ENCODE measurements at regions not wholly inside any gene's neighbourhood (a gene's known extent, or its start where the extent isn't known, plus 50 kb on each side); places are given as distances from the start of the nearest gene placed in this dataset.

DNA sequence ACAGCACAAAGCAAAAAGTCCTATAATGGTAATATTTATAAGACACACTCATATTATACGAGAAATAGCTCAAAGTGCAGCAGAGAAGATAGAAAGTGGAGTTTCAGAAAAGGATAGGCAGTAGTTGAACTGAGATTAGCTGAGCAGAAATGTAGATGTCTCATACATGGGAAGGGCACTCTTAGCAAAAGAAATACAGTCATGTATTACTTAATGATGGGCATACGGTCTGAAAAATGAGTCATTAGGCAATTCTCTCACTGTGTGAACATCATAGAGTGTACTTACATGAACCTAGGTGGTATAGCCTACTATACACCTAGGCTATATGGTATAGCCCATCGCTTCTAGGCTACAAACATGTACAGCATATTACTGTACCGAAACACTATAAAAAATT is 671.3 kb downstream of the RPS29 start:
- in situ Hi-C loops (cut with HindIII; ENCODE audit: low pct_unique_long_range_greater_than_20kb, low sequenced_read_pairs), result no loop called here
- DNase-seq (ENCODE audit: low read depth, low spot score), result no peak

DNA sequence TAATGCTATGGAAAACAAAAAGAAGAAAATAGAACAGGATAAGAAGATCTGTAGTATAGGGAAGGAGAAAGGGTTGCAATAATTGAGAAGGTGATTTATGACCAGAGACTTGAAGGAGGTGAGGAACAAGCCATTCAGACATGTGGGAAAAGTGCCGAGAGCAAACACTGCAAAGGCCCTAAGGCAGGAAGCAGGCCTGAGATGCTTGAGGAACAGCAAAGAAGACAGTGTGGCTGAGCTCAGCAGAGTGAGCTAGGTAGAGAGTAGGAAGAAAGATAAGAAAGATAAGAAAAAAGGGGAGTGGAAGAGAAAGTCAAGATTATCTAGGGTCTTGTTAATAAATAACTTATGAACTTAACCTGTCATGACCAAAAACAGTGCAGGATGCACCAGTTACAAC is 671.8 kb downstream of the RPS29 start:
- DNase-seq (ENCODE audit: low read depth, low spot score), result no peak
- in situ Hi-C loops (cut with HindIII; ENCODE audit: low pct_unique_long_range_greater_than_20kb, low sequenced_read_pairs), result no loop called here

DNA sequence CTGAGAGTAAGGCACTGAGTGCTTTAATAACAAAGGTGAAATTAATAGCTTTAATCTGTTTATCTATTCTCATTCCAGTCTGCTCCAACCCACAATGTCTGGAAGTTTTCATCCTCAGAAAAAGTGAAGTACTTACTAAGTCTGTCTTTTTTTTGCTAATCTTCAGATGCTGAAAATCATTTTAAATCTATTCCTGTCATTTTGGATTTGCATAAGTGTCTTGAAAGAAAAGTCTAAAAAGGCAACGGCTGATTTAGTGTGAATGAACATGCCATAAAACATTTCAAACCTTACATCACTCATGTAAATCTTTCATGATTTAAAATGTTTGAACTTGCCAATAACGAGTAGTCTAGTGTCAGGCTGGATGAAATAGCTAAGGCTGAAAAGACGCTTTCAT is 685.6 kb downstream of the RPS29 start:
- no peak for DNase-seq (ENCODE audit: low read depth, low spot score)
- in situ Hi-C loops (cut with HindIII; ENCODE audit: low pct_unique_long_range_greater_than_20kb, low sequenced_read_pairs), result no loop called here

DNA sequence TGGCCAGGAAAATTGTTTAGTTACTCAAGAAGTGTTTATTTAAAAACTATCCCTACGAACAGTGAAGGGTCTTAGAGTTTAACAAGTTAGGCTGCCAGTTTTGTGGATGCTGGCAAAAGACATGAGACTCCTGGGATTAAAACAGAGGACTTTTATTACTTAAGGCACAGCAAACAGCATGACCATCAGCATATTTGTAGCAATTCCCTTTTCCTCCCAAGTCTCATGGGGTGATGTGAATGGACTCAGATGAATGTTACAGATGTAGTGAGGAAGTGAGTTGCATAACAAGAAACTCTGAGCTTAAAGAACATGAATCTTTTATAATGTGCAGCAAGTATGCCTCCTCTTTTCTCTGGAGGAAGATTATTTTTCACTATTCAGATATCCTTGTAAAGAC is 695.8 kb downstream of the RPS29 start:
- in situ Hi-C loops (cut with HindIII; ENCODE audit: low pct_unique_long_range_greater_than_20kb, low sequenced_read_pairs), result no loop called here
- no peak for DNase-seq (ENCODE audit: low read depth, low spot score)

DNA sequence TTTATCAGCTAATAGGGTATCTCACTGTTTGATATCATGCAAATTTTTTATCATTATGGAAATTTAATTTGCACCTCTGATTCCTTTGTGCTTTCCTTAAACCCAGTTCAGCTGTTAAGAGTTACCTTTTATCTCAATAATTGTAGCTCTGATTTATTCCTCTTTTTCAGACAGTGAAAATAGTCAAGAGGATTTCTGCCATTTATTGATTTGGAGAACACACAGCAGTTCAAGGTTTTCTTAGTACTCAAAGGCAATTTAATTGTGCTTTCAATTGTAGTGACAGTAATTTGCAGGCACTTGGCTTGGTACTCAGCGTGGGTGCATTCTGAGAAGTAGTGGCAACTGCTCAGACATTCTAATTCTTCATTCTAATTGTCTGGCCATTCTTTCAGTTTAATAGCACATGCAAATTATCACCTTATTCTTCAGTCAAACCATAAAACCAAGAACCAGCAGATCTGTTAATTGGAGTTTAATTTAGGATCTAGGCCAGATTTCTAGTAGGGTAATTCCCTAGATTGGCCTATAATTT is 709.3 kb downstream of the RPS29 start:
- in situ Hi-C loops (cut with HindIII; ENCODE audit: low pct_unique_long_range_greater_than_20kb, low sequenced_read_pairs), result no loop called here
- no peak for DNase-seq (ENCODE audit: low read depth, low spot score)

DNA sequence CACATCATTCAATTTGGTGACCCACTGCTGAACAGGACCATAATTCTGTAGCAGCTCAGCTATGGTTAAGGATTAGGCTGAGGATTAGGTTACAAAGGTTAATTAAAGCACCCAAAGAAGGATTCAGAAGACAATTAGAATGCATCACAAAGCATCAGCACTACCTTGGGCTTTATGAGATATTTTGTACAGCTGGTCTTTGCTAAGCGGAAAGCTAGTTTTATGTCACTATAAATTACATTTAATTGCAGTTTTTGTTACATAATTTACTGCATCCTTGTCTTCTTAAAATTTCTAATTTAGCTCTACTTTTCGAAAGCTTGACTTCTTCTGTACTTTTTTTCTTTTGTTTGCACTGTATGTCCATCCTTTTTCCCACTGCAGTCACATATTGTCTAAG is 711.5 kb downstream of the RPS29 start:
- in situ Hi-C loops (cut with HindIII; ENCODE audit: low pct_unique_long_range_greater_than_20kb, low sequenced_read_pairs), result no loop called here
- no peak for DNase-seq (ENCODE audit: low read depth, low spot score)

DNA sequence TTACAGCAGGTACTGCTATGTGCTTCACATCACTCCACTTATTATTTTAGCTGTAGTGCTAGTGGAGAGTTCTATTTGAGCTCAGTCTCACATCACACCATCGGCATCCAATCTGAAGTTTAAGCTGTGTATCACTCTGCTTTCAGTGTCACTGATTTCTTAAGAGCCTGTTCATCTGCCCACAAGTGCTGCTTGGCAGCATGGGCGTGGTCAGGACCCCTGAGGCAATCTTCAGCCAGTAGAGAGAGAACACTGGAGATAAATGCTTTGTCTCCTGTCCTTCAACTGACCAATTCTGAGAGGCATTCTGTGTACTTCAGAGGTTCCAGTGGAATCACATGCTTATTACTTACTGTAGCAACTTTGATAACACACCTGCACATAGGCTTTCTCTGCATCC is 728.8 kb downstream of the RPS29 start:
- DNase-seq (ENCODE audit: low read depth, low spot score), result no peak
- in situ Hi-C loops (cut with HindIII; ENCODE audit: low pct_unique_long_range_greater_than_20kb, low sequenced_read_pairs), result no loop called here

DNA sequence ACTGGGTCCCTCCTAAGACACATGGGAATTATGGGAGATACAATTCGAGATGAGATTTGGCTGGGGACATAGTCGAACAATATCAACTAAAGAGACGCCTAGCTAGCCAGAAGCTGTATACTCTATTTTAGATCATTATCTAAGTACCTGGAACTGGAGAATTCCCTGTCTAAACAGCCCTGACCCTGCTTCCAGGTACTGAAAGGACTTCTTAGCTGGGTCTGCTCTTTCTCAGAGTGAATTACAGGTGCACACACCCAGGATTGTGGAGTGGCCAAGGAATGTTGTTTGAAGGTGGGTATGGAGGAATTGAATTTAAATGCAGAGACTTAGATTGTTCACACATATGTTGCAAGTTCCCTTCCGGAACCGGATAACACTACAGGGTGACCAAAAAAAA is 733.0 kb downstream of the RPS29 start:
- no peak for DNase-seq (ENCODE audit: low read depth, low spot score)
- in situ Hi-C loops (cut with HindIII; ENCODE audit: low pct_unique_long_range_greater_than_20kb, low sequenced_read_pairs), result no loop called here

DNA sequence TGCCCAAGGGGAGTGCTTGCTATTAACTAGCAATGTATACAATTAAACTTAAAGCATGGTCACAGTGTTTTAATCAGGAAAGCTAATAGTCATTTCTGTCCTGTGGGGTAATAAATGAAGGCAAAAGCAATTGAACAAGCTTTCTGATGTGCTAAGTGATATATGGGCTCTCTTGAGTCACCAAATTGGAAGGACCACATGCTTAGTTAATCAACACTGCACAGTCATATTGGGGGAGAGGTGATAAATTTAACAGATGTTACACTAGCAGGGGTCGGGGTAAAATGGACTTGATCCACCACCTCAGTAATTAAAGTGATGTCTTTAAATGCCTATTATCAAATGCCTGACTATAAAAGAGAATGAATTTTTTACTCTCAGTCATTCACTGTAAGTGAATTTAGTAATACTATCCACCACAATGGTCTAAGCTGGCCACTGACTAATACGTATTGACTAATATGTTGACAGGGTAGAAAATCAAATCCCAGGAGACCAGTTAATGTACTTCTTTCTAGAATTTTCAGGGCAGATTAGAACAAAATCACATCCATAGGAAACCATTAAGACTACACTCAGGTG is 736.3 kb downstream of the RPS29 start:
- no peak for DNase-seq (ENCODE audit: low read depth, low spot score)
- in situ Hi-C loops (cut with HindIII; ENCODE audit: low pct_unique_long_range_greater_than_20kb, low sequenced_read_pairs), result no loop called here

DNA sequence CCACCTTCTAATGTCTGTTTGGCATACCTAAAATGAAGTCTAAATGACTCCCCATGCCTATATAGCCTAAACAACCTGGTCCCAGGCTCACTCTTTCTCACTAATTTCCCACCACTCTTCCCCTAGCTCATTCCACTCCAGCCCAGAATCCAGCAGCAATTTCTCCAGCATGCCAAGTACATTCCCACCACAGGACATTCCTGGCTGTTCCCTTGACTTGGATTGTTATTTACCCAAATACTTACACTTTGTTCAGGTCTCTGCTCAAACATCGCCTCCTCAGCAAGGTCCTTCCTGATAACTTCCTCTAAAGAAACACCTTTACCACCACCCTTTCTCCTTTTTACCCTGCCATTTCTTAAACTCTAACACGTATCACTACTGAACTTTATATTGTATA is 743.4 kb downstream of the RPS29 start:
- DNase-seq (ENCODE audit: low read depth, low spot score), result no peak
- in situ Hi-C loops (cut with HindIII; ENCODE audit: low pct_unique_long_range_greater_than_20kb, low sequenced_read_pairs), result no loop called here

DNA sequence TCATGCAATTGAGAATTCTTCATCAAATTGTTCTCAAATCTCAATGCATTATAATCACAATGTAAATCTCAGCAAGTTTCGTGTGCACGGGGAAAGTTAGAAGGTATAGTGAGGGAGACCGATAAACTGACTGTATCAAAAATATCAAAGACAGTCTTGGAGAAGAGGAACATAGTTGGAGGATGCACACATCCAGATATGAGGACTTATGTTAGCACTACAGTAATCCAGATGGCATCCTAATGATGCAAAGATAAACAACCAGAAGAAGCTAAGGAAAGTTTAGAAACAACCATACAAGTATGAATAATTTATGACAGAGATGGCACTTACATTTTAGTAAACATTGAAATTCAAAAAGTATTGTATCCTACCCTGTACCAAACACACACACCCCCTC is 760.1 kb downstream of the RPS29 start:
- in situ Hi-C loops (cut with HindIII; ENCODE audit: low pct_unique_long_range_greater_than_20kb, low sequenced_read_pairs), result no loop called here
- no peak for DNase-seq (ENCODE audit: low read depth, low spot score)

DNA sequence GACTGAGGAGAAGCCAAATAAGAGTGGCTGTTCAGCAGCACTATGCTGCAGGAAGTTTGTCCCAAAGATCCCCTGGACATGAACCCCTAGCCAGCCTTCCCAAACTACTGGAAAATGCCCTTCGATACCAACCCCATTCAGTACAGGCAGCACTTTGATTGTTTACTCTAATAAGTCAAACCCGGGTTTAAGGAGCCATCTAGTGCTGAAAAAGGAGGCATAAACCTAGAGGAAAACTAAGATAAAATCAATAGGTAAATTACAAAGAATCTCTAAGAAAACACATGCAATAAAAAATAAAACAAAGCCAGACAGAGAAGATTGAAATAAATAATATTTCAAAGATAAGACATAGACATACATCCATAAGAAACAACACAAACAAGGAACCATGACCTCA is 771.6 kb downstream of the RPS29 start:
- DNase-seq (ENCODE audit: low read depth, low spot score), result no peak
- in situ Hi-C loops (cut with HindIII; ENCODE audit: low pct_unique_long_range_greater_than_20kb, low sequenced_read_pairs), result no loop called here

DNA sequence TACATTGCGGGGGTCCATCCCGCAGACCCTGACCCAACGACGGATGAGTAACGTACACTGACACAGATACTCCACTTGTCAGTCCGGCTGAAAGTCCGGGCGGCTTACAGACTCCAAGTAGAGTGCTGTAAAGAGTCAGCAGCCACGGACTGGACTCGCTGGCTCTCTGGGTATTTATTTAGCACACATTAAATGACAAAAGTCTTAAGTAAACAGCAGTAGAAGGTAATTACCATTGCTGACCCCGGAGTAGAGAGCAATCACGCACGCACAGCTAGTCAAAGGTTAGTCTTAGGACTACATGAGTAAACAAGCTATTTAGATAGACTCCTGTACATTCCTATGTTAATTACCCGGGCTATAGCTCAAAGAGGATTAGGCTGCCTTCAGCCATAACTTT is 780.9 kb downstream of the RPS29 start:
- in situ Hi-C loops (cut with HindIII; ENCODE audit: low pct_unique_long_range_greater_than_20kb, low sequenced_read_pairs), result no loop called here
- no peak for DNase-seq (ENCODE audit: low read depth, low spot score)

DNA sequence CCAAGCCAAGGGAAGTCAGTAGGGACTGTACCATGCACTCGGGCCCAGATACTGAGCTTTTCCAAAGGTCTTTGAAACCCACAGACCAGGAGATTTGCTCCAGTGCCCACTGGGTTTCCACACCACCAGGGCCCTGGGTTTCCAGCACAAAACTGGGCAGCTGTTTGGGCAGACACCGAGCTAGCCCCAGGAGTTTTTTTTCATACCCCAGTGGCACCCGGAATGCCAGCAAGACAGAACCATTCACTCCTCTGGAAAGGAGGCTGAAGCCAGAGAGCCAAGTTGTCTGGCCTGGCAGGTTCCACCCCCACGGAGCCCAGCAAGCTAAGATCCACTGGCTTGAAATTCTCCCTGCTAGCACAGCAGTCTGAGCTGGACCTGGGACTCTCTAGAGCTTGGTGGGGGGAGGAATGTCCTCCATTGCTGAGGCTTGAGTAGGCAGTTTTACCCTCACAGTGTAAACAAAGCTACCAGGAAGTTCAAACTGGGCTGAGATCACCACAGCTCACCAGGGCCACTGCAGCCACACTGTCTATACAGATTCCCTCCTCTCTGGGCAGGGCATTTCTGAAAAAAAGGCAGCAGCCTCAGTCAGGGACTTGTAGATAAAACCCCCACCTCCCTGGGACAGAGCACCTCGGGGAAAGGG is 793.7 kb downstream of the RPS29 start:
- in situ Hi-C loops (cut with HindIII; ENCODE audit: low pct_unique_long_range_greater_than_20kb, low sequenced_read_pairs), result no loop called here
- no peak for DNase-seq (ENCODE audit: low read depth, low spot score)

DNA sequence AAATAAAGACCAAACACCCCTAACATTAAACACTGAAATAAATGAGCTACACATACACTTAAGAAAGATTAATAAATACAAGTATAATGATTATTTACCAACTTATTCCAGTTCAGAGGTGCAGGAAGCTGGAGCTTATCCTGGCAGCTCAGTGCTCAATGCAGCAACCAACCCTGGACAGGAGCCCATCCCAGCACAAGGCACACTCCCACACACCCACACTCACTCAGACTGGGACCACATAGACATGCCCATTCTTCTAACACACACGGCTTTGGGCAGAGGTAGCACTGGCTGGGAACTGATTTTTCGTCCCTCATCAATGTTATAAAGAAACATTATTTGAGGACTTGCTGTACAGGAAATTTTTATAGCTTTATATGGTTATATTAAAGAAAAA is 797.4 kb downstream of the RPS29 start:
- DNase-seq (ENCODE audit: low read depth, low spot score), result no peak

DNA sequence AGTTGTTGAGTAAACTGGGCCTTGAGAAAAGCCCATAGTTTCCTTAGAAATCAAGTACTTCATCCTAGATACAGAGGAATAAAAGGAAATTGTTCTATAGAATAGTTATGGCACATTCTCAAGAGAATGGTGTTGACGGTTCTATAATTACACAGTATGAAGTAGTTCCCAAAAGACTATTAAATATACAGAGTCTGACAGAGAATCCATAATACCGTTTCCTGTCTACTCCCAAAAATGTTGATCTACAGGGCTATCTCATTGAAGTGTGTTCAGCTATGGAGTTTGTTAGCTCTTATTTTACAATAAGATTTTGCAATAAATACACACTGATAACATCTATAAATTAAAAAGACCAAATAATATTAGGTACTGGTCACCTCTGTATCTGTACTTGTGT is 799.7 kb downstream of the RPS29 start:
- in situ Hi-C loops (cut with HindIII; ENCODE audit: low pct_unique_long_range_greater_than_20kb, low sequenced_read_pairs), result no loop called here
- no peak for DNase-seq (ENCODE audit: low read depth, low spot score)

More for the DNA sequence above, 797.4 kb downstream of the RPS29 start:
- in situ Hi-C loops (cut with HindIII; ENCODE audit: low pct_unique_long_range_greater_than_20kb, low sequenced_read_pairs), result no loop called here

DNA sequence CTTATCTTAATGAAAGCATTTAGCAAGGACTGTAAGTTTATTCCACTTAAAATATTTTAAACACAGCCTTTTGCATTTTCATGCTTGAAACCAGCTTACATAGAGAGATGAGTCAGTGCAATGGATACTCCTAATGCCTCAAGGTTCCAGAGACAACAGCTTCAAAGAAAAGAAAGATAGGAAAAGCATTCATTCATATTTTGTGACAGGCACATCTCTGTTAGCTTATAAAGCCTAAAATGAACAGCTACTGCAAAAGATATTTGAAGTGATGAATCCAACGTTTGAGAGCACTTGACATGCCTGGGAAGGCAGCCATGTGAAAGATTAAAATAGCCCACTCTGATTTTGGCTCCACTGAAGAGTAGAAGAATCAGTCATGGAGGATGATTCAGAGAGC is 814.5 kb downstream of the RPS29 start:
- in situ Hi-C loops (cut with HindIII; ENCODE audit: low pct_unique_long_range_greater_than_20kb, low sequenced_read_pairs), result no loop called here

DNA sequence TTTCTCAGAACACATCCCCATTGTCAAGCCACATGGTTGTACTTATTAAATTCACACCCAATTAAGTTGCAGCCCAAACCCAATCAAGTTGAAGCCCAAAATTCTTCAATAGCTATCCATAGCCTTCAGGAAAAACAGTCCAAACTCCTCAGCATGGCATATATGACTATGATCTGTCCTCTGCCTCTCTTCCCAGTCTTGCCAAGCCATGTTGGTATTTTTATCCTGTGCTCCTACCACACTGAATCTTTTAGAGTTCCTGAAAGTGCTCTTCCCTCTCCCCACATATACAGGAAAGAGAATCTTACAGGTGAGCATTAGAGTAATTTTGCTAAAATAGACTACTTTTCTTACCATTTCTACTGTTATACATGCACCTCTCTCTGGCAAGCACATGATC is 834.9 kb downstream of the RPS29 start:
- in situ Hi-C loops (cut with HindIII; ENCODE audit: low pct_unique_long_range_greater_than_20kb, low sequenced_read_pairs), result no loop called here
- DNase-seq (ENCODE audit: low read depth, low spot score), result no peak

More for the DNA sequence above, 814.5 kb downstream of the RPS29 start:
- DNase-seq (ENCODE audit: low read depth, low spot score), result no peak

DNA sequence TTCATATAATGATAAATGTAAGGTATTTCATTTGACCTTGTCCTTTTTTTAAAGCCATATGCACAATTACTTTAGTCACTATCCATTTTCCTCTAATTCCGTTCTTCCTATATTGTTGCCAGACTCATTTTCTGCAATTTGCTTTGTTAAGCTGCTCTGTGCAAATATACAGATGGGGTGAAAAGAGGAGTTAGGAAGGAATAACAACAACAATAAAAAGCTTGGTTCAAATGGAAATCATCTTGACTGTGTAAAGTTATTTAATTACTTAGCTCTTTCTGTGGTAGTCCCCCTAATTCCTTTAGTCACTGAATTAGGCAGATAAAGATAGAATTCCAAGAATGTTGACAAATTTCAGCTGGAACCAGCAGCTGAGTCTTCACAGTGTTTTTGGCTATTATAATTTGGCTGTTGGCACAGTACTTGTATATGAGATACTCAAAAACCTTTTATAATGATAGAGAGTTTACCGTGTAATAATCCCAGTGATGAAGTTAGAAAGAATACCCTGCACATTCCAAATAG is 838.0 kb downstream of the RPS29 start:
- in situ Hi-C loops (cut with HindIII; ENCODE audit: low pct_unique_long_range_greater_than_20kb, low sequenced_read_pairs), result no loop called here
- DNase-seq (ENCODE audit: low read depth, low spot score), result no peak
